Urothelium cell line (cell line): ENCODE measurements at regions not wholly inside any gene's neighbourhood (a gene's known extent, or its start where the extent isn't known, plus 50 kb on each side); places are given as distances from the start of the nearest gene placed in this dataset.
"Not testable (repeated sequence)": the region's sequence is repeated elsewhere in the genome, so short reads cannot be mapped to it uniquely, and the experiment has no call there.

ENCODE experiments used
- DNase-seq: peaks from one replicate; pipeline ENCODE4 v3.0.0; 2011; ENCODE audit warnings: low spot score, mixed read lengths
- FAIRE-seq: peaks from 2 replicates; lab custom pipeline; 2011; peaks lifted over from hg19 to GRCh38; lab: Jason Lieb, UNC

- FAIRE-seq (no peak), DNase-seq (no peak)
Observed at GRCh38 chr6:4677751-4678065, 98.5 kb upstream of the CDYL start.

GRCh38 chr6:4677011-4677750 lies 99.0 kb upstream of the CDYL start:
- FAIRE-seq (no peak), DNase-seq (no peak)

DNA sequence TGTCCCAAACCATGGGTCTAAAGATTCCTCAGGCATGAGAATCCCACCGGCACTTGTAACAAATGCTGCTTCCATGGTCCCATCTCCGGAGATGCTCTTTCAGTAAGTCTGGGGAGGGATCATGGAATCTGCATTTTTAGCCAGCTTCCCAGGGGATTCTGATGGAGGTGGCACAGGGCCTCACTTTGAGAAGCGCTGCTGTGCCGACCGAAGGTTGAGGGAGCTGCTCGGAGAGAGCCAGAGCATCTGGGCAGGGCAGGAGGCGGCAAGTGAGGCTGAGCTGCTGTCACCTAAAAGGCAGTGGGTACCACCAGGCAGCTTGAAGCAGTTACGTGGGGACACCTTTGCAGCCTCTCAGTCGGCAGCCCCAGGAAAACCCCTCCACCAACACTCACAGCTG lies 100.2 kb upstream of the CDYL start:
- DNase-seq = no peak
- no peak for FAIRE-seq

DNA sequence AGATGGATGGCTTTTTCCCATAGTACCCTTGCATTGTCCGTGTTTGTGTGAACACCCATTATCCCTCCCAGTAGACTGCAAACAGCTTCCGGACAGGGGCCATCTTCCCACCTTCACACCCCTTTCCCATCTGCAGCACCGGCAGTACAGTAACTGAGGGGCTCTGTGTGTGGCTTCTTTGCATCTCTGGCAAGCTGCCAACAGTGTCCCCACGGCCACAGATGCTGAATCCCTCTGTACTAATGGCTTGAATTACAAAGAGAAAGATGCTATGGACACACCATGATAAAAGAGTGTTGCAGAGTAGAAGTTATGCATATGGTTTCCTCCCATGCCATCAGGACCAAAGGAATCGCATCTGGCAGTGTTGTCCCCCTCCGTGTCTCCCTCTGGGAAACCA lies 101.1 kb upstream of the CDYL start:
- DNase-seq (no peak), FAIRE-seq (no peak)

DNA sequence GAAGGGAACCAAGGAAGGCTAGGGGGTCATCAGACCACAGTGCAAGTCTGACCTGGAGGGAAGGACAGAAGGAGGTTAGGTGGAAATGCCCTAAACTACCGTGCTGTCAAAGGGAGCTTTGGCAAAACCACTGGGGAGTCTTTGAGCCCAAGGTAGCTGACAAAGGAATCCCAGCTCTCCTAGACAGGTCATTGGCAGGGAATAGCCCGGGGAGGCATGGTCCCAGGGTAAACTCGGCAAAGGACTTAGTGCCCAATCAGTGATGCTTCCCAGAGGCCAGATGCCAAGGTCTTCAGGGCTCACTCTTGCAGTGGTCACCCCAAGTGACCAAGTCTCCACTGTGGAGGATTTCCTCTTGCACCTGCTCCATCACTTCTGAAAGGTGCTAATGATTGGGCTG lies 102.3 kb upstream of the CDYL start:
- DNase-seq (no peak), FAIRE-seq (no peak)

DNA sequence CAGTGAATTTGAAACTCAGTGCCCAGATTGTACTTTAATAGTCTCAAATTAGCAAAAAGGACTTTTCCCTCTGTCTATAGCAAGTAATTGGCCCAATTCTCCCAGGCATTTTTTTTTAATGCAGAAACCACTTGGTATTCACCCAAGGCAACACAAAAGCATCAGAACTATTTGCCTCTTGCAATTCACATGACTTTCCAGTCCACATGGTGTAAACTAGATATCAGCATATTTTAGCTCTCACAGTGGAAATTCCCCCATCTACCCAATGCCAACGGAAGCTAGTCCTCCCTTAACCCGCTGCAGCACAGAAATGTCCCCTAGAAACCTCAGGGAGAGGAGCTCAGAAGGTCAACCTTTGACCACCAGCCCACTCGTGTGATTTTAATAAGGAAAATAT lies 103.4 kb upstream of the CDYL start:
- no peak for DNase-seq
- no peak for FAIRE-seq

DNA sequence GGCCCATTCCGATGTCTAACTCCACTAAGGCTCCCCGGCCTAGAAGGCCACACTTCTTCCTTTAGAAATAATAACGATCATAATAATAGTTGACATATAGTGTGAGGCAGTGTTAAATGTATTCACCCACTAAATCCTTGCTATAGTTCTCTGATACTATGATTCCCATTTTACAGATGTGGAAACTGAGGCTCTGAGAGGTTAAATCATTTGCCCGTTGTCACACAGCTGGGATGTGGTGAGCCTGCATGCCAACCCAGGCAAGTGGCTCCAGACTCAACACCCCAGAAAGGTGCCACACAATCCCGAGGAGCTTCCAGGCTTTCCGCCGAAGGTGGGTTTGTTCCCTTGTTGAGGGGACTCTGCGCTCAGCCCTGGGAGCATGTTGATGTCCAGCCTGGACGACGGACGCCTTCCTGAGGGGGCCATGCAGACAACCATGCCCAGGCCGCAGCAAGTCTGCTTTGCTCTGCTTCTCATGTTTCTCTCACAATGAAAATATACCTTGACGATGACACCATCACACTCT lies 104.6 kb upstream of the CDYL start:
- no peak for FAIRE-seq

GRCh38 chr6:4670824-4671409 lies 105.3 kb upstream of the CDYL start:
- no peak for FAIRE-seq
- no peak for DNase-seq

More for the DNA sequence above, 104.6 kb upstream of the CDYL start:
- DNase-seq = no peak

DNA sequence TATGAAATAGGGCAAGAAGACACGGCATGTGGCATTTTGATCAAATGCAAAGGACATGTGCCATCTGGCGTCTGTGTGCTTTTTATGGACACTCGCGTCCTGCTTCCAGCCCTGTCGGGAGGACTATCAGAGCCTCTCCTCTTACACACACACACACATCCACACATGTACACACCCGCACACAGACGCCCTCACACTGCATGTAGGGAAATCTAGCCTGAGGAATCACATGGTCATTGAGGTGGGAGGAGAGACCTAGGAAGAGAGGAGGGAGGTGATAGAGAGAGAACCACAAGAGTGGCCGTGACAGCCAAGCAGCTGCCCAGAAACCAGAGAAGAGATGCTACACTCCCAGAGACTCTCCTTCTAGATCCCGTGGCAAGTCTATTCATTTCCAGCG lies 105.9 kb upstream of the CDYL start:
- DNase-seq (no peak), FAIRE-seq (no peak)

DNA sequence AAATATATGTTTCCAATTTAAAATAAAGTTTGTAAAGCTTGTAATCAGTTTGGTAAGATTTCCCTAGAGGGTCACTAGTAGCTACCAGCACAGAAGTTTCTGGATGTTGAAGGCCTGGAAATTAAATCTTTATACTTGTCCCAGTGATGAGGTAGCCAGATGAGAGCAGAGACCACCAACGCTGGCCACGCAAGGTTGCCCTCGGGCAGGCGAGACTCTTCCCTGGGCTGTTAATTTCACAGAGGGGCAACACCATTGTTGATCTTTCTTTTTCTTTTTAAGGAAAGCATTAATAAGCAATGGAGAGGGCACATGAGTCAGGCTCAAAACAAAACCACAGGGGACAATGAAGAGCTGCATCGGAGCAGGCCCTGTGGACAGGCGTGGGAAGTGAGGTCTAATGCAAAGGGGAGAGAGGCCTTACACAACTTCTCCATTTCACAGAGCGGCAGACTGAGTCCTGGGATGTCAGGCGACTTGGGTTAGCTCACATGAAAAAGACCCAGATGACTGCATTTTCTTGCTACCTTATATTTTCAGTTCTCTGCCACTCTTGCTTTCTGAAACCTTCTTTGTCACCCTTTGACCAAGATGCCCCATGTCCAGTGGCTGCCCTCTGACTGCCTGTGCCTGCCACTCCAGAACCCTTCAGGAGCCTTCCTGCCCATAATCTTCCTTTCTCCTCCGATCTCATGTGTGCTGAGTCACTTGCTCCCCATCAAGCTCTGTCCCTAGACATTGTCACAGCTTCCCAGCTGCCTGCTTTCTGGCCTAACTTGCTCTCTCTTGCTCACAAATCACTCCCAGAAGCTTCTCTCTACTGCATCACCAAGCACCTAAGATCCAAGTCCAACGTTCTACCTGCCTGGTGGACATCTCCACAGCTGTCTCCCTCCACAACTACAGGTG lies 107.7 kb upstream of the CDYL start:
- FAIRE-seq = no peak
- no peak for DNase-seq

- FAIRE-seq (no peak), DNase-seq (no peak)
Observed at GRCh38 chr6:4667591-4667990, 108.6 kb upstream of the CDYL start.

DNA sequence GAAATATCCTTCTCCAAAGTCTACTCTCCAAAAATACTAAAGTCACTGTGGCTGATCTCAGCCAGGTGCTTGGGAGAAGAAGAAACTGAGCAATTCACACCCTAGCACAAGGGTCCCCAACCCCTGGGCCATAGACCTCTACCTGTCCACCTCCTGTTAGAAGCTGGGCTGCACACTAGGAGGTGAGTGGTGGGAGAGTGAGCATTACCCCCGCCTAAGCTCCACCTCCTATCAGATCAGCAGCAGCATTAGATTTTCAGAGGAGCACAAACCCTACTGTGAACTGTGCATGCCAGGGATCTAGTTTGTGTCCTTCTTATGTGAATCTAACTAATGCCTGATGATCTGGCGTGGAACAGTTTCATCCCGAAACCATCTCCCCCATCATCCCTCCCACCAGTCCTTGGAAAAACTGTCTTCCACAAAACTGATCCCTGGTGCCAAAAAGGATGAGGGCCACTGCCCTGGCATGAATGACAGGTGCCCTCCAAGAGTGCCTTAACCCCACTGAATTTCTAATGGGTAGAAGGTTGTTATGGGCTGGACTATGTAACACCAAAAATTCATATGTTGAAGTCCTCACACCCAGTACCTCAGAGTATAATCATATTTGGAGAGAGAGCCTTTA lies 109.2 kb upstream of the CDYL start:
- FAIRE-seq (no peak), DNase-seq (no peak)

DNA sequence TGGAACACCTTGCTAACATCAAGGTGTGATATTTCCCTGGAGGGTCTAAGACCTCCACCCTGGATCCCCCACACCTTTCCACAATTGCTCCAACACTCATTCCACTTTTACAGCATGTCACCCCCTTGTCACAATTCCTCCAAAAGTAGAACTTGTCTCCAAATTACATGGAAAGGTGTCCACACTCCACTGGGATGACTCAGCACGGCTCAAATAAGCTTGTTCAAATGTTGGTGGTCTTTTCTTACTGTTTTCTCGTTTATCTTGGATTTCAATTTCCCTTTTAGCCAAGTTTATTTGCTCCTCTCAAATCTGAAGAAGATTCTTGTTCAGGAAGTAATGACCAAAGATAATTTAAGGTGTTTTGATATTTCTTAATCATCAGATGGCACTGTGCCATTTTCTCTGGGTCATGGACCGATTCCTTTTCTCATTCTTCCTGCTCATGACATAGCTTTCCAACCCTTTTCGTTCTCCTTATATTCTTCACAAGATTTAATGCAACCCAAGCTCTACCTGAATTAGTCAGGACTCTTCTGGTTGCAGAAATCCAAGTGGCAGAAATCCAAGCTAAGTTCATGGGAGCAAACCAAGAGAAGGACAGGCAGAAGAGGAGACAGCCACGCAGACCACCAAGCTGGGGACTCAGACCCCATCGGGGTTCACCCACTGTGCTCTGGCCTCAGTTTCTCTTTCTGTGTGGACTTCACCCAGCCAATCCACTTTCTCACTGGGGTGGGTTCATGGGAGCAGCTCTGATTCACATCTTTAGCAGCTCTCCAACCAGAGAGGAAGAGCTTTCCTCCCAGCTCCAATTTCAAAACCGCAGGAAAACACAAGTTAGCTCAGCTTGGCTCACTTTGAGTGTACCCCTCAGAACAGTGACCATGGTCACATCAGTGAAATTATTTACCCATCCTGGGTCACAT lies 110.5 kb upstream of the CDYL start:
- no peak for DNase-seq
- FAIRE-seq = no peak

DNA sequence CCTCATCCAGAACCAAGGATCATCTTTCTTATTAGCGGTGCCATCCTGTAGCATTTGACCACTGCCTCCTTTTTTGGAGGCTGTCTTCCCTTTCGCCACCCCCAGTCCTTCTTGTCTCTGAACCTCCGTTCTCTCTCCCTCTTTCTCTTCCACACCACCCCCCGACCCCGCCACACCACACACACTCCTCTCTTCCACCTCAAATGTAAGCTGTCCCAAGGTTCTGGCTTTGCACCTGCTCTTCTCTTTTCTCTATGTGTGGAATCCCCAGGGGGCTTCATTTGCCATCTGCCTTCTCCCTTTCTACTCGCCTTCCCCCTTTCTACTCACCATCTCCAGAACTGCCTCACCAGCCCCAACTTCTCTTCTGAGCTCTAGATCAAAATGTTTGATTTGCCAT lies 111.3 kb upstream of the CDYL start:
- no peak for FAIRE-seq

DNA sequence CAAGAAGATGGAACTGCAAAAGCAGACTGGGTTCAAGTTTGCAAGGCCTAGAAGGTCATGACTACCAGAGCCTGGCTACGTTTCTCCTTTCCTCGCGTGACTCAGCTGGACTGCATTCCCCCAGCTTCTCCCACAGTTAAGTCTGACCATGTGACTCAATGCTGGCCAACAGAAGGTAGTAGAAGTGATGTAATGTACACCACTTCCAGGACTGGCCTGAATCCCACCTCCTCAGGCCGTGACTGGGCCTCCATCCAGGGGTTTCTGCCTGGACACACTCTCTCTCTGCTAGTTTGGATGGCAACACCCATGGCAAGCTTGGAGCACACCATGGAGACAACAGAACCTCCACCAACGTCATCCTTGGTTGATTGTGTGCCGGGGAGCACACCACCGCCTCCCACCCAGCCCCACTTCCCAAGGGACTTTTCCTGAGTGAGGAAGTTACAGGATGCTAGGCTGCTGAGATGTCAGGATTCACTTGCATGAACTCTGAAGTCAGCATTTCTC lies 112.0 kb upstream of the CDYL start:
- DNase-seq (no peak), FAIRE-seq (no peak)

More for the DNA sequence above, 111.3 kb upstream of the CDYL start:
- DNase-seq = no peak

DNA sequence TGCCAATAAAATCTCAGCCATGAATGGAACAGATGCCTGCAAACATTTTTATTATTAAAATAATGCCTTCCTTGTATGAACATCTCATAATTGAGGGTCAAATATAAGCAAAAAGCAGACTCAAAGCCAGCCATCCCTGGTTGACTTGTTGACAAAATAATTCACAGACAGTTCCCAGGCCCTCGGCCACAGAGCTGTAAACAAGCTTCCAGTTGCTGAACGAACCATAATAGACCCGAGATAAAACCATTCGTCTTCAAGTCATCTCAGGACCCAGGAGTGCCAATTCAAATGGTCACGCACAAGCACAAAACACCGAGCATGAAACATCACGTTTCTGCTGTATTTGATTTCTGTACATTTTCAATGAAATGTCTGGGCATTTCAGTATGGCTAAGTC lies 113.3 kb upstream of the CDYL start:
- FAIRE-seq = no peak
- DNase-seq = no peak

DNA sequence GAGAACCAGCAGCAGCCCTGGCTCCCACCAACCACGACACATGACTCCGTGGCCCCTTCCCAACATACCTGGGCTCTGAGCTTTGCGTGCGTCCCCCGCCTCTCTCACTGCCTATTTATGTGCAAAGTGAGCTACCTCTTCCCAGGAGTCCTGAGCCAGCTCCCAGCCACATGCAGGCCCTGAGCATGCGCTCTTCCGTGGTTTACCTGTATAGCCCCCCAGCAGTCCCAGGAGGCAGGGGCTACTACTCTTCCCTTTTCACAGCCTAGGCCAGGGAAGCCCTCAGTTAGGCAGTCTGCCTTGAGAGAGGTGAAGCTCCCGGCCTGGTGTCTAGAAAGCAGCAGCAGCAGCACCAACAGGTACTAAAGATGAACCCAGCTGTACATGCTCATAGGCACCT lies 114.8 kb upstream of the CDYL start:
- no peak for FAIRE-seq

GRCh38 chr6:4660377-4661321 lies 115.6 kb upstream of the CDYL start:
- no peak for FAIRE-seq

More for the DNA sequence above, 114.8 kb upstream of the CDYL start:
- no peak for DNase-seq

GRCh38 chr6:4659719-4660118 lies 116.5 kb upstream of the CDYL start:
- not testable (repeated sequence) for DNase-seq, FAIRE-seq

More at GRCh38 chr6:4660377-4661321, 115.6 kb upstream of the CDYL start:
- no peak for DNase-seq
